ENCODE measurements at regions not wholly inside any gene's neighbourhood (a gene's known extent, or its start where the extent isn't known, plus 50 kb on each side); places are given as distances from the start of the nearest gene placed in this dataset.

DNA sequence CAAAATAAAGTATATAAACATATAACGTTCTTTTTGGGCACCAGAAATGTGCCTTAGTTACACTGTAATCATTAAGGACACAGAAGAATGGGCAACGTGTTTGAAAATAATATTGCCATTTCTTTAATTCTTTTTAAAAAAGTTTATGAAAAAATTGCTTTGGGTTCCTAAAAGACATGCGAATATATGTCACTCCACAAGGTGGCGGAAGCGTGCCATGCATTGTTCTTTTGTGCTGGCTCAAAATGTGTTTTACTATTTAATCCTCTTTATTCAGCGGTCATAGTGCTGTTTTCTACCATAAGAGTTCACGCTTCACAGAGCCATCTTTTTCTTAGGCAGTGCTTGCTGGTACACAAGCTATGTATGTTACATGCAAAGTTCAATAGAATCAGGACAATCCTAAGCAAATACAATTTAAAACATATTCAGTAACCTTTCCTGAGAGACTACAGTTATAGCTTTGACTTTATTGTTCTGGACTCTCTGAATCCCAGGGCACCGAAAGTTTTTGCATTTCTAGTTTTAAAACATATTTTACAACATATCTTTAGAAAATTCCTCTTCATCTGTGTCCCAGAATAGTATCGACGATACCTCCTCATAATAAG, 147.8 kb upstream of the ERBB4 start (continued):
- TF ChIP-seq, protein P1, sequence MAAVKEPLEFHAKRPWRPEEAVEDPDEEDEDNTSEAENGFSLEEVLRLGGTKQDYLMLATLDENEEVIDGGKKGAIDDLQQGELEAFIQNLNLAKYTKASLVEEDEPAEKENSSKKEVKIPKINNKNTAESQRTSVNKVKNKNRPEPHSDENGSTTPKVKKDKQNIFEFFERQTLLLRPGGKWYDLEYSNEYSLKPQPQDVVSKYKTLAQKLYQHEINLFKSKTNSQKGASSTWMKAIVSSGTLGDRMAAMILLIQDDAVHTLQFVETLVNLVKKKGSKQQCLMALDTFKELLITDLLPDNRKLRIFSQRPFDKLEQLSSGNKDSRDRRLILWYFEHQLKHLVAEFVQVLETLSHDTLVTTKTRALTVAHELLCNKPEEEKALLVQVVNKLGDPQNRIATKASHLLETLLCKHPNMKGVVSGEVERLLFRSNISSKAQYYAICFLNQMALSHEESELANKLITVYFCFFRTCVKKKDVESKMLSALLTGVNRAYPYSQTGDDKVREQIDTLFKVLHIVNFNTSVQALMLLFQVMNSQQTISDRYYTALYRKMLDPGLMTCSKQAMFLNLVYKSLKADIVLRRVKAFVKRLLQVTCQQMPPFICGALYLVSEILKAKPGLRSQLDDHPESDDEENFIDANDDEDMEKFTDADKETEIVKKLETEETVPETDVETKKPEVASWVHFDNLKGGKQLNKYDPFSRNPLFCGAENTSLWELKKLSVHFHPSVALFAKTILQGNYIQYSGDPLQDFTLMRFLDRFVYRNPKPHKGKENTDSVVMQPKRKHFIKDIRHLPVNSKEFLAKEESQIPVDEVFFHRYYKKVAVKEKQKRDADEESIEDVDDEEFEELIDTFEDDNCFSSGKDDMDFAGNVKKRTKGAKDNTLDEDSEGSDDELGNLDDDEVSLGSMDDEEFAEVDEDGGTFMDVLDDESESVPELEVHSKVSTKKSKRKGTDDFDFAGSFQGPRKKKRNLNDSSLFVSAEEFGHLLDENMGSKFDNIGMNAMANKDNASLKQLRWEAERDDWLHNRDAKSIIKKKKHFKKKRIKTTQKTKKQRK (IDR thresholded peaks at IDR 0.05; ENCODE audit: low read depth, low read length) = no peak

DNA sequence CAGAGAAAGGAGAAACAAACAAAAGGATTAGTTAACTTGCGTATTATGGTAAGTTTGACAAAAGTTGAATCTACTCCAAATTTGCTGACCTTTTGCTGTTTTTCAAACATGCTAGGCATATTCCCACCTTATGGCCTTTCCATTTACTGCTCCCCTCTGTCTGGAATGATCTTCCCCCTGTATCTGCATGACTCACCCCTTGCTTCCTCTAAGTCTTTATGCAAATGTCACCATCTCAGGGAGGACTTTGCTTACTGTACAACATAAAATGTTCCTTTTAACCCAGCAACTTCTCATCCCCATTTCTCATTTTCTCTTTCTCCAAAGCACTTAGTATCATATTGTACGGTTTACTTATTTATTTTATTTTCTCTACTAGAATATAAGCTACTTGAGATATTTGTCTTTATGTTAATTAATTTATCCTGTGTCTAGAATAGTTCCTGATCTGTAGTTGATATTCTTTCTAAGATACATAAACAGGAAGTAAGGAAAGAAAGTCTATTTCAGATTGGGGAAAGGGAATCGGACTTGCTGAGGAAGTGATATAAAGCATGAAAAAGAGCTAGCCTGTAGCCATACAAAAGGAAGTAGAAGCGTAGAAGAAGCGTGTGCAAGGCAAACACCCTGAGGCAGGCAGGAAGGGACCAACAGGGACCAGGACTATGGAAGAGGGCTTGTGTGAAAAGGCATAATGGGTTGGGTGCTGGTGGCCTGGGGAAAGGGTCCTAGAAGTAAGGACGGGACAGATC, 144.9 kb upstream of the ERBB4 start:
- ChIA-PET POLR2A (no interaction called here), CTCF (interaction anchor here (1.0 to 1.1 kb wide), 3 partner anchors 29 to 208 kb away, joined by 3 to 4 read pairs (median 3); no protein-coding TSS in a partner anchor), SMC1A (ENCODE audit: uncharacterized antibody, unreplicated experiment) (no interaction called here), RAD21 (ENCODE audit: unreplicated experiment) (no interaction called here)
- Histone ChIP-seq H3K4me2 (ENCODE audit: control insufficient read depth, insufficient read depth) (no peak overlapping the region), H3K27ac (ENCODE audit: control insufficient read depth, insufficient read depth) (no peak overlapping the region), H3K27me3 (replicated peaks in 1 of 2; ENCODE audit: control insufficient read depth in 2 of 2, insufficient read depth in 2 of 2, low read length in 1 of 2) (no peaks in the 10 kb centered on the region), H3K4me3 (no peak overlapping the region), H3K9ac (ENCODE audit: control insufficient read depth, insufficient read depth, low read length) (no peak overlapping the region), H4K20me1 (ENCODE audit: control insufficient read depth, insufficient read depth) (no peaks in the 10 kb centered on the region), H3K4me1 (ENCODE audit: control insufficient read depth, insufficient read depth, low read length) (peaks cover 4% of the 10 kb centered on the region; the same call in 1 of the 2 replicates), H3K36me3 (ENCODE audit: control insufficient read depth in 2 of 2, insufficient read depth in 2 of 2, low read length in 1 of 2) (no peaks in the 10 kb centered on the region), H2AFZ (ENCODE audit: control insufficient read depth, low read depth, low read length) (no peak overlapping the region; the same call in 1 of the 2 replicates), H3K79me2 (ENCODE audit: control insufficient read depth, insufficient read depth, low read length) (no peaks in the 10 kb centered on the region), H3K9me3 (replicated peaks; ENCODE audit: control insufficient read depth, insufficient read depth, low read length) (no peaks in the 10 kb centered on the region; the same call in 2 of the 3 replicates)
- intact Hi-C loops (cut with micrococcal nuclease; ENCODE audit: unreplicated experiment) = no loop called here
- in situ Hi-C loops (cut with MboI) = loop anchor here (25.0 kb wide), 1 partner anchor 1254 kb away; no protein-coding TSS in a partner anchor
- no peak for FAIRE-seq
- TF ChIP-seq BHLHE40 (IDR thresholded peaks at IDR 0.05; ENCODE audit: borderline replicate concordance in 1 of 2, low read depth in 2 of 2, low read length in 1 of 2) (no peak), TAF1 (IDR thresholded peaks at IDR 0.05; ENCODE audit: borderline replicate concordance, low read depth, low read length) (no peak), NFIC (IDR thresholded peaks at IDR 0.05; ENCODE audit: low read depth, low read length) (no peak), NBN (IDR thresholded peaks at IDR 0.05) (no peak), POLR2AphosphoS5 (IDR thresholded peaks at IDR 0.05; ENCODE audit: low read length) (no peak), GATAD2B (conservative IDR thresholded peaks at IDR 0.05; ENCODE audit: low read depth) (no peak)
- TF ChIP-seq, protein P2, sequence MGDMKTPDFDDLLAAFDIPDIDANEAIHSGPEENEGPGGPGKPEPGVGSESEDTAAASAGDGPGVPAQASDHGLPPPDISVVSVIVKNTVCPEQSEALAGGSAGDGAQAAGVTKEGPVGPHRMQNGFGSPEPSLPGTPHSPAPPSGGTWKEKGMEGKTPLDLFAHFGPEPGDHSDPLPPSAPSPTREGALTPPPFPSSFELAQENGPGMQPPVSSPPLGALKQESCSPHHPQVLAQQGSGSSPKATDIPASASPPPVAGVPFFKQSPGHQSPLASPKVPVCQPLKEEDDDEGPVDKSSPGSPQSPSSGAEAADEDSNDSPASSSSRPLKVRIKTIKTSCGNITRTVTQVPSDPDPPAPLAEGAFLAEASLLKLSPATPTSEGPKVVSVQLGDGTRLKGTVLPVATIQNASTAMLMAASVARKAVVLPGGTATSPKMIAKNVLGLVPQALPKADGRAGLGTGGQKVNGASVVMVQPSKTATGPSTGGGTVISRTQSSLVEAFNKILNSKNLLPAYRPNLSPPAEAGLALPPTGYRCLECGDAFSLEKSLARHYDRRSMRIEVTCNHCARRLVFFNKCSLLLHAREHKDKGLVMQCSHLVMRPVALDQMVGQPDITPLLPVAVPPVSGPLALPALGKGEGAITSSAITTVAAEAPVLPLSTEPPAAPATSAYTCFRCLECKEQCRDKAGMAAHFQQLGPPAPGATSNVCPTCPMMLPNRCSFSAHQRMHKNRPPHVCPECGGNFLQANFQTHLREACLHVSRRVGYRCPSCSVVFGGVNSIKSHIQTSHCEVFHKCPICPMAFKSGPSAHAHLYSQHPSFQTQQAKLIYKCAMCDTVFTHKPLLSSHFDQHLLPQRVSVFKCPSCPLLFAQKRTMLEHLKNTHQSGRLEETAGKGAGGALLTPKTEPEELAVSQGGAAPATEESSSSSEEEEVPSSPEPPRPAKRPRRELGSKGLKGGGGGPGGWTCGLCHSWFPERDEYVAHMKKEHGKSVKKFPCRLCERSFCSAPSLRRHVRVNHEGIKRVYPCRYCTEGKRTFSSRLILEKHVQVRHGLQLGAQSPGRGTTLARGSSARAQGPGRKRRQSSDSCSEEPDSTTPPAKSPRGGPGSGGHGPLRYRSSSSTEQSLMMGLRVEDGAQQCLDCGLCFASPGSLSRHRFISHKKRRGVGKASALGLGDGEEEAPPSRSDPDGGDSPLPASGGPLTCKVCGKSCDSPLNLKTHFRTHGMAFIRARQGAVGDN (IDR thresholded peaks at IDR 0.05) = no peak
- 44% methylated on average over 6 of the region's 6 CpGs for WGBS (ENCODE audit: insufficient coverage, insufficient replicate concordance, low lambda C conversion rate, missing lambda C conversion rate)
- no TSS peak for BruUV-seq (replicated peaks)
- ATAC-seq = no peak
- no peak for DNase-seq (ENCODE audit: low read depth, low spot score)

All from GM12878 (cell line).